GM19397 (cell line): ENCODE measurements at regions not wholly inside any gene's neighbourhood (a gene's known extent, or its start where the extent isn't known, plus 50 kb on each side); places are given as distances from the start of the nearest gene placed in this dataset.
"Not testable (repeated sequence)": the region's sequence is repeated elsewhere in the genome, so short reads cannot be mapped to it uniquely, and the experiment has no call there.

Experiments used
- ATAC-seq: cut with Tn5 transposase; IDR thresholded peaks from one replicate; pipeline ENCODE4 v1.9.1; 2021; ENCODE audit warnings: mild to moderate bottlenecking, moderate library complexity; ENCODE audit not compliant: unreplicated experiment

DNA sequence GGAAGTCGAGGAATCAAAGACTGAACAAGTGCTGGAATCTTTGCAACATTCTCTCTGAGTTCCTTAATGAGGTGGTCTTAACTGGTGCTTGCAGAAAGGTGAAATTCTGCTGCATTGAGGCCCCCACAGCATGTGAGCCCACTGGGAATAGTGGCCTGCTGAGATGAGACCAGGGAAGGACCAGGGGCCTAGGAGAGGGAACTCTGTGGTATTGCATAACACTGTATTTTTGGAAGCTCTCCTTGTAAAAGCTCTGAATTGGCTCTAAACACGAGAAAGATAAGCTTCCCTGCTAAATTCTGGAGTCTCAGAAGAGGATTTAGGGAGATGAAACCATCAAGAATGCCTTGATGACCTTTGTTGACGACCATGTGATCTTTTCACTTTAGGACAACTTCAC, 100.4 kb upstream of the TSC22D1 start:
- no peak for ATAC-seq

DNA sequence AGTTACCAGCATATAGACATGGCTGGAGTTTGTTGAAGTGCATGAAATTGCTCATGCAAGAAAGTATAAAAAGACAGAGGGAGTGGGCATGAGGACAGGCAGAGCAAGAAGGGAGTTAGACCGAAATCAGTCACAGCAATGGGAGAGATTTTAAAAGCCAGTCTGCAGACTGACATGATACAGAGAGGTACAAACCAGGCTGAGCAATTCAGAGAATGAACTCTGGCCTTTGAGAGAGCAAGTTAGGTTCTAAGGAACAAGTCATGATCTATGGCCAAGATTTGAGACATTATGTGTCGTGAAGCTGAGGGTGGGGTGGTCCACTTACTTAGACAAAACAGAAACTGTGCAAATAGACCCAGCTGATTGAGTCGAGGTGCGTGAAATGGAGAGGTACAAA, 93.4 kb upstream of the TSC22D1 start:
- no peak for ATAC-seq

DNA sequence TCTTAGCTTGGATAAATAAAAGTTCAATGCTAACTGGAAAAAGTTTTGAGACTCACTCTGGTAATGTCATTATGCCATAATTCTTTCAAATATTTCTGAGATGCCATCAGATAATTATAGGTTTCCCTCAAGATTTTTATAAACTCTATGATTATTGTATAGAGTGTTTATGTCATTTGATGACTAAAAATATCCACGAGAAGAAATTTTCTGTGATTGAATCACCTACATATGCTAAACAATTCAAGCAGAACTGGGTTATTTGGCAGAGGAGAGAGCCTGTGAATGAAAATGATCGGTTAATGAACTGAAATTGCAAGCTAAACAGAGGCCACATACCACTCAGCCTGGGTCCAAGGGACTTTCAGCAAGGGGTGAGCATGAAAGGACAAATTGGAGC, 92.6 kb upstream of the TSC22D1 start:
- ATAC-seq = no peak

DNA sequence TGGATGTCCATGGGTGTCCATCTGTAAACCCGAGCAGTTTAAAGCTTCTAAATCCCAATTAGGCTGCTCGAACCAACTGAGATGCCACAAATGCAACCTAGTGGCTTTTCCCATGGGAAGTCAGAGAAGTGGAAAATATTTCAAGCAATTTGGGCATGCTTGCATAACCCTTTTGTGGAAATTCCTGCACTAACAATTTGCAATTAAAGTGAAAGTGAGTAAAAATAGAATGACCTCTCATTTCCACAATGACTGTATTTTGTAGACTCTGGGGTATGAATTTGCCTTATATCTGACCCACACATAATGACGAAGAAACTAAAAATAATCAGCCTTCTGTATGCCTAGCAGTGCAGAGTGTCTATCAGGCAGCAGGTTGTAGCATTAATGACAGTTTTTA, 91.8 kb upstream of the TSC22D1 start:
- no peak for ATAC-seq

DNA sequence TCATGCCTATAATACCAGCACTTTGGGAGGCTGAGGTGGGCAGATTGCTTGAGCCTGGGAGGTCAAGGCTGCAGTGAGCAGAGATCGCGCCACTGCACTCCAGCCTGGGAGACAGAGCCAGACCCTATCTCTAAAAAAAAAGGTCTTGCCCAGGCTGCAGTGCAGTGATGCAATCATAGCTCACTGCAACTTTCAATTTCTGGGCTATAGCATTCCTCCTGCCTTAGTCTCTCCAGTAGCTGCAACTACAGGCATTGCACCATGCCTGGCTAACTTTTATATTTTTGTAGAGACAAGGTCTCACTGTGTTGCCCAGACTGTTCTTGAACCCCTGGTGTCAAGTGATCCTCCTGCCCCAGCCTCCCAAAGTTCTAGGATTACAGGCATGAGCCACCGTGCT, 90.4 kb upstream of the TSC22D1 start:
- not testable (repeated sequence) for ATAC-seq

DNA sequence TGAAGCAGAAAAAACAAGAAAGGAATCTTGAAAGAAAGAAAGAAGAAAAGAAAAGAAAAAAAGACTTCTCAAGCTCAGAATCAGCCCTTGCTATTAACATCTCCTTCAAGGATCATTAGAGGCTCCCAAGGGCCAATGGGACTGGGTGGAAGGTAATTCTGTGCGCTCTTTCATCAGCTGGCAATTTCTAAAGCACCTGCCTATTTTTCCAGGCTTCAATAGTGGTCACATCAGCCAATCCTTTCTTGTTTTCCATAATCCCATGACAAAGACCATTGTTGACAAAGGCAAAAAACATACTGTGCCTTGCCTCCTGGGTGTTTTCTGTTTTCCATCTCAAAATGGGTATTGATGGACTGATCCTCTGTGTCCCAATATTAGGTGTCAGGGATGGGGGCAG, 88.2 kb upstream of the TSC22D1 start:
- no peak for ATAC-seq

DNA sequence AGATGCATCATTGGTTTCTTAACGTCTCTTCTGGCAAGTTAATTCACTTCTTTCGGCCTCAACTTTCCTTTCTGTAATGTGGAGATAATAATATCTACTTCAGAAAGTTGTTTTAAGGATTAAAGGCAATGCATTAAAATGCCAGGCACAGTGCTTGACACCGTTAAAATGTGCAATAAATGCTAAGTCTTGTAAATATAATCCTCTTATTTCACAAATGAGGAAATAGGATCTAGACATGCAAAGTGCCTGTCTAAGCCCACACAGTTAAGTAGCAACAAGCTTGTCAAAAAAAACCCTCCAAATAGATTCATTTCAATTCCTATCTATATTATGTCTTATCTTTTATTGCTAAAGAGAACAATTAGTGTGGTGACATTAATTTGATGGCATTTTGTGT, 86.4 kb upstream of the TSC22D1 start:
- ATAC-seq = no peak

DNA sequence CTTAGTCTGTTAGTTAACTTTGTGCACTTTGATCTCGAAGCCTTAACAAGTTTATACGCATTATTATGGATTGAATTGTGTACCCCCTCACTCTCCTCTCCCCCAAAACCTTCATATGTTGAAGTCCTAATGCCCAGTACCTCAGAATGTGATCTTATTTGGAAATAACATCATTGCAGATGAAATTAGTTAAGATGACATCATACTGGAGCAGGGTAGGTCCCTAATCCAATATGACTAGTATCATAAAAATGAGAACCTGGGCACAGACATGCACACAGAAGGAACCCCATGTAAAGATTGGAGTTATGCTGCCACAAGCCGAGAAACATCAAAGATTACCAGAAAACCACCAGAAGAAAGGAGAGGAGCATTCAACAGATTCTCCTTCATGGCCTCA, 85.8 kb upstream of the TSC22D1 start:
- no peak for ATAC-seq

DNA sequence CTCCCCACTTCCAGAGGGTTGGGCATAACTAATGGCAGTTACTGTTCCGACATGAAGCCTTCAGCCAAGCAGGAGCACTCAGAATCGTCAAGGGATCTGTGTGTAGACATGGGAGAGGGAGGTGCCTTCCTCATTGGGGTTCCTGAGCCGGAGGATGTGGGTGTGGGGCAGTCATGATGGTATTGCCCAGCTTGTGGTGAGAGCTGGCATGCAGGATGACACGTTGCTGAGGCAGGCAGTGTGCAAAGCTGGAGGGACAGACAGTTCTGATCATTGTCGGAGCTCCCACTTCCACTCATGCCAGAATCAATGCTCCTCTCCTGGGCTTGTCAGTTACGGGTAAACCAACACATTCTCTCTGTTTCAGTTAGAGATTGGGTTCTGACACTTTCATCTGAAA, 83.9 kb upstream of the TSC22D1 start:
- ATAC-seq = no peak

DNA sequence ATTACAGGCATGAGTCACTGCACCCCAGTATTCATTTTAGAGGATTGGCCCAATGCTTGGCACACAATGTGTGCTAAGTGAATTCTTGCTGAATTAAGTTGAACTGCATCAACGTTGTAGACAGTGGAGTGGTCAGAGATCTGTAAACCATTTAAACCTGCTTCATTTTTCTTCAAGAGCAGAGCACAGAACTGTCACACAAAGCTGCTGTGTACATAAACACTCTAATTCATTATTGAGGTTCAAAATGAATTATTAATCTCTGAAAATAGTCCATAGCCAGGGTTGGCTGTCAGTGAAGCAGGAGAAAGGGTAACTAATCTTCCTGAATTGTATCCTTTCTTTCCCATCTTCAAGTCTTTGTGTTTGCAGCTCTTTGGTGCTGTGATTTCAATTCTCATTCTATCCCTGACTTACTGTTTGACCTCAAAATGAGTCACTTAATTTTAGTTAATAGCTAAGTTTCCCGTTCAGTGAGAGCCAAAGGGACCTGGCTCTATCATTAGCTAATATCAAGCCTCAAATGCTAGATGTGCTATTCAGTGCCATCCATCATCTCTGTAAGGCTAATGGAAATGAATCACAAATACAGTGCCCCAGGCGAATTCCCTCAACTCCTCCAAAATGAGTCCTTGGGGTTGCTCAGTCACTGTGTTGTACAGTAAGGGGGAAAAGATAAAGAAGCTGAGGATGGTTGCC, 77.0 kb upstream of the TSC22D1 start:
- no peak for ATAC-seq

DNA sequence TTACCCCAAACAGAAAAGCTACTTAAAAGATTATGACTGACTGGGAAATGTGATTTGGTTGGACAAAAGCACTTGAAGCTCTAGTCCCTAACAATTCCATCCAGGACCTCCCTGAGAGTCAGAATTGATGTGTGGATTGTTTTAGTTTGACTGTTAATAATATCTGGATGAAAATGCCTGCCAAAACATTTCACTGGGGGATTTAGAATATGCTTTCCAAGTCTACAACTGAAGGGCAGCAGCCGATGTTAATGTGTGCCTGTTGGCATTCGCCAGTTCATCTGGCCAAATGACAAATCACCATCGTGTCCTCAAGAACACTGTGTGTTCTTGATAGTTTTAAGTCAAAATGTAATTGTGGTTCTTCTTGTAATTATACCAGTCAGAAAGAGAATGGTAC, 76.0 kb upstream of the TSC22D1 start:
- no peak for ATAC-seq

DNA sequence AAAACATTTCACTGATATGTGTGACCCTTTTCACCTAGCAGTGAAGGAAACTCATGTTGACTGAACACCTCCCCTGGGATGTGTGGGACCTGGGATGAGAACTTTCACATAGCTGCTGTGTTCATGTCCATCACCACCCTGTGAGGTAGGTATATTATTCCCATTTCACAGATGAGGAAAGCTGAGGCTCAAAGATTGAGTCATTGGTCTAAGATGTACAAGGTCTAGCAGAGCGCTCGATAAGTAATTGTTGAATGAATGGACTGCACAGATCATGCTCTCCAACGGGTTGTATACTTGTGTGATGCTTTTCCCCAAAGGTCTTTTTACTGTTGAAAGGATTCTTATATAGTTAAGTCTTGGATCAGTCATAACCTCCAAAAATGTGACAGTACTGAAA, 75.6 kb upstream of the TSC22D1 start:
- ATAC-seq = no peak

DNA sequence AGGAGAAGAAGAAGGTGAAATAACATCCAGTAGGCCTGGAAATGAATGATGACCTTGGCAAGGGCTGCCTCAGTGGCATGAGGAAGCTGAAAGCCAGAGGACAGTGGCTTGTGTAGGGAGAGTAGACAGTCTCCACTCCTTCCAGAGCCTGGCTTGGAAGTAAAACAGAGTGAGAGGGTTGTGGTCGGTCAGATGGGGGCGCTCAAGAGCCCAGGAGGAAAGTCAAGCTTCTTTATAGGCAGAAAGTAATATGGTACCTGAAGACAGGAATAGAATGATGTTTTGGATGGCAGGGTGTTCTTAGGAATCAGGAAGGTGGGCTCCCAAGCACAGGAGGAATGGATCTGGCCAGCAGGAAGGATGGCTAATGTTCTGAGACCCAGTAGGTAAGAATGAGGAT, 75.1 kb upstream of the TSC22D1 start:
- no peak for ATAC-seq

DNA sequence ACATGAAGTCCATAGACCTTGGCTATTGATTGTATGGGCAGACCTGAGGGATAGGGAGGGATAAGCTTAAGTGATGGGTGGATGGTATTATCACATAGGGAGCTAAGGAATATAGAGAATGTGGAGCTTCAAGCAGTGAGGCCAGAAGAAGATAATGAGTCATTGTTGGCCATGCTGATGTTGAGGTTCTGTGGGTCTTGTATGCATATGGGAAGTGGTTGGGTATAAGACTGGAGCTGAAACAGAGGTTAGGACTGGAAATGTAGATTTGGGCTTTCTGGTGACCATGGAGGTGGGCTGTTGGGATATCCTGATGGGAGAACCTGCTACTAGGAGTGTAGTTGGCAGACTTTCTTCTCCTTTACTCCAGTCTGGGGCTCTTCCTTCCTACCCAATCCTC, 73.7 kb upstream of the TSC22D1 start:
- ATAC-seq = no peak

DNA sequence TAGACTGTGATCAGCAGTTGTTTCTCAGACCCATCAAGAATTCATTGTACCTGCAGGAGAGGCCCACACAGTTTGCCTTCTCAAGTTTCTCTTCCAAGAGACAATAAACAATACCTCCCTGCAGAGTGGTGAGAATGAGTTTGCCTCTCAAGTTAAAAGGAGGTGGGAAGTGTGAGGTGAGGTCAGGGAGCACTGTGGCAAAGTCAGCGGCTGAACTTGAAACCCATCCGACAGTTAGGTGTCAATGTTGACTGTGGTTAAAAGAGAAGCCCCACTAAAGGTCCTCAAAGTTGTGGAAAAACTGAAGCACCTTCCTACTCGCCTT, 72.9 kb upstream of the TSC22D1 start:
- no peak for ATAC-seq

DNA sequence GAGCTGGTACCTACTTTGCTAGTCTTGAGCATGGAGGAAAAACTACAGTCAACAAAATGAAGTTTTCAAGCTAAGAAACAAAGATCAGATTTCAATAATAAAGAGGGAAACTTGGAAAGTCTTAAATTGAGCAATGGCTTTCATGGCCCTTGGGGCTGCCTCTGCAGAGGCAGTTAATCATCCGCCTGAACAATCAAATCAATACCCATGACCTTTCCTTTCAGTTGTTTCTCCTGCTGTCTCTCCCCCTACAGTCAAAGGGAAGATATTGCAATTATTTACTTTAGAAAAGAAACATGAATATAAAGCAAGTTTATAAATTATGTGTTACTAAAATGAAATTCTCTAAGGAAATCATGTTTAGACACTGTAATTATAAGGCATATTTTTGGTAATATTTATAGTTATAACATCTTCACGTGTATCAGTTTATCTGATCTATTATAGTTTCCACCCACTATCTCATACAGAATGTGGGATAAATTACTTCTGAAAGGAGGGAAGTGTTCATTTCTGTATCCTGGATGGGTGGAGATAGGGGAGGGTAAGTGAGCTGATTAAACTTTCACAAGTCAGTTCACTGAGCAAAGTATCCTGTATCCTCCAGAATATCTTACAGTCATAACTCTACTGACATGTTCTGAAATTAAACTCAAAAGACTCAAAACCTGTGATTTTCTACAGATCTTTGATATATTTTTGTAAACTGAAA, 72.4 kb upstream of the TSC22D1 start:
- ATAC-seq = no peak

DNA sequence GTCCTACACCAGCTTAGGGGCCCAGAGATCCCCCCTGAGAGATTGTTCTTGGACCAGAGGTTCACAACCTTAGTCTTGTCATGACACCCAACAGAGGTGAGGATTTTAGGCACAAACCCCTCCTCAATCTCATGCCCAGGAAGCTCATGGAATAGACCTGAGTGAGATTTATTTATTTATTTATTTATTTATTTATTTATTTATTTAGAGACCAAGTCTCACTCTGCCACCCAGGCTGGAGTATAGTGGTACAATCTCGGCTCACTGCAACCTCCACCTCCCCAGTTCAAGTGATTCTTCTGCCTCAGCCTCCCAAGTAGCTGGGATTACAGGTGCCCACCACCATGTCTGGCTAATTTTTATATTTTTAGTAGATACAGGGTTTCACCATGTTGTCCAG, 71.4 kb upstream of the TSC22D1 start:
- ATAC-seq = not testable (repeated sequence)

DNA sequence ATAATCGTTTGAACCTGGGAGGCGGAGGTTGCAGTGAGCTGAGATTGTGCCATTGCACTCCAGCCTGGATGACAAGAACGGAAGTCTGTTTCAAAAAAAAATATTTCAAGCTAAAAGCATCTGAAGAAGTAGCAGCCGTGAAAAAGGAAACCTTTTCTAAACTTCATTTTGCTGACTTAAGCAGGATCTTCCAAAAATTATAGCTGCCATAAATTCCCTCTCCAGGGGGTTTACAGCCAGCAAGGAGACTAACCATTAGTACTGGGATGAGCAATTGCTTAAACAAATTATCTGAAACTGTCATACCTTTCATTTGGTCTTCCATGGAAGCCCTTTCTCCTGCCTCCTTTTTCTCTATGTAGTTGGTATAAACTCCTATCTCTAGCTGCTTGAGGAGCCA, 69.9 kb upstream of the TSC22D1 start:
- no peak for ATAC-seq

DNA sequence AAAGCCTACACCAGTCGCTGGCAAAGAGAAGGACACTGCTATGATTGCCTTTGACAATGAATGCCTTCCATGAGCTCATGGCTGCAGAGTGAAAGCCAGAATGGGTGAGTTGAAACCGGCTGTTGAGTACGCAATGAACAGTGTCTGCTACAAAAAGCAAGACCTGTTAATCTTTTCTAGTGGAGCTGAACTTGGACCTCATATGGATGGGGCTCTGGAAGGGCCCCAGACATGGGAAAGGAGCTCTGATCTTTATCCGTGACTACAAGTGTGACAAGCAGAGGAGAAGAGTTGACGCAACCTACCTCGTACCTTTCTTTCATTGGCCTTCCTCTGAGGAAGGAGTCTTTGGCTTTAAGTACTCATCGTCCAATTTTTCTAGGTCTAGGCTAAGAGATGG, 67.1 kb upstream of the TSC22D1 start:
- ATAC-seq = no peak

DNA sequence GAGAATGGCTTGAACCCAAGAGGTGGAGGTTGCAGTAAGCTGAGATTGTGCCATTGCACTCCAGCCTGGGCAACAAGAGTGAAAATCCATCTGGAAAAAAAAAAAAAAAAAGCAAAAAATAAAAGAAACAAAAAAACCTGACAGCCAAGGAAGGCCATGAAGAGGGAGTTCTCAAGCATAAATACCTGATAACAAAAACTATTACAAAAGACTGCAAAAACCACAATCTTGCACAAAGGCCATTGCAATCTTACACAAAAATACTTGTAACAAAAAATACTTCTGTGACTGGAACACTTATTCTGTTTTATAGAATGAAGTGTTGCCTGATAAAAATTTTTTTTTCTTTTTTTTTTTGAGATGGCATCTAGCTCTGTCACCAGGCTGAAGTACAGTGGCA, 61.5 kb upstream of the TSC22D1 start:
- ATAC-seq = no peak

DNA sequence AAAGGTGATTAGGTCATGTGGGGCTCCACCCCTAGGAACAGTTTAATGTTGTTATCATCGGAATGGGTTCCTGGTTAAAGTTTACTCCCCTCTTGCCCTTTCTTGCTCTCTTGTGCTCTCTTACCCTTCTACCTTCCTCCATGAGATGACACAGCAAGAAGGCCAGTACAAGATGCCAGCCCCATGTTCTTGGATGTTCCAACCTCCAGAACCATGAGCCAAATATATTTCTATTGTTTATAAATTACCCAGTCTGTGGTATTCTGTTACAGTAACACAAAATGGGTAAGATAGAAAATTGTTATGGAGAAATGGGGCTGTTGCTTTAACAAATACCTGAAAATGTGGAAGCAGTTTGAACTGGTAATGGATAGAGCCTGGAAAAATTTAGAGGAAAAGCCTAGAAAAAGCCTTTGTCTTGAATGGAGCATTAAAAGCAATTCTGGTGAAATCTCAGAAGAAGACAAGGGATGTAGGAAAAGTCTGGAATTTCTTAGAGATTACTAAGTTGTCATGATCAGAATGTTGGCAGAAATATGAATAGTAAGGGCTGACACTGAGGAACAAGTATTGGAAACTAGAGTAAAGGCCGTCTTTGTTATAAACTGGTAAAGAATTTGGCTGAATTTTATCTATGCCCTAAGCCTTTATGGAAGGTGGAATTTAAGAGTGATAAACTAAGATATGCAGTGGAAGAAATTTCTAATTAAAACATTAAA, 53.5 kb upstream of the TSC22D1 start:
- ATAC-seq = no peak

DNA sequence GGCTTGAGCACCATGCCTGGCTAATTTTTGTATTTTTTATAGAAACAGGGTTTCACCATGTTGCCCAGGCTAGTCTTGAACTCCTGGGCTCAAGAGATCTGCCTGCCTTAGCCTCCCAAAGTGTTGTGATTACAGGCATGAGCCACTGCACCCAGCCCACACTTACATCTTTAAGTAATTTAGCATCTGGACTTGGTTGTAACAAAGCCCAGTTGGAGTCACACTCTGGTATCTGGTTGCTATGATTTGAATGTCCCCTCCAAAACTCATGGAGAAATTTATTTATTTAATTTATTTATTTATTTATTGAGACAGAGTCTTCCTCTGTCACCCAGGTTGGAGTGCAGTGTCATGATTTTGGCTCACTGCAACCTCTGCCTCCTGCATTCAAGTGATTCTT, 52.7 kb upstream of the TSC22D1 start:
- ATAC-seq = not testable (repeated sequence)
